Activated CD4-positive, alpha-beta memory T cell treated with anti-CD3 and anti-CD28 coated beads for 36 hours (primary cell): ENCODE measurements at regions not wholly inside any gene's neighbourhood (a gene's known extent, or its start where the extent isn't known, plus 50 kb on each side); places are given as distances from the start of the nearest gene placed in this dataset.

ENCODE experiments used
- CTCF ChIA-PET: fragments of 350-600 bp; sonication (Branson Sonifier 250); formaldehyde crosslinking; loops from one replicate; lab custom pipeline; 2021; ENCODE audit warnings: antibody characterized with exemption, inconsistent platforms; lab: Charles Lee
- POLR2A ChIA-PET: fragments of 350-600 bp; sonication (Branson Sonifier 250); formaldehyde crosslinking; loops from one replicate; lab custom pipeline; 2021; ENCODE audit warnings: antibody characterized with exemption; lab: Charles Lee
- DNase-seq: peaks from one replicate; pipeline ENCODE4 v3.0.0-alpha.2; 2020
- H3K27ac Mint-ChIP-seq: one replicate; pipeline ENCODE4 v1.8.0; 2021; ENCODE audit warnings: mixed read lengths
- H3K27me3 Mint-ChIP-seq: one replicate; pipeline ENCODE4 v1.8.0; 2021; ENCODE audit warnings: mixed read lengths
- H3K36me3 Mint-ChIP-seq: one replicate; pipeline ENCODE4 v1.8.0; 2021; ENCODE audit warnings: mixed read lengths
- H3K4me1 Mint-ChIP-seq: one replicate; pipeline ENCODE4 v1.8.0; 2021; ENCODE audit warnings: low read depth, mixed read lengths
- H3K4me3 Mint-ChIP-seq: one replicate; pipeline ENCODE4 v1.8.0; 2021; ENCODE audit warnings: mild to moderate bottlenecking, mixed read lengths
- H3K9me3 Mint-ChIP-seq: one replicate; pipeline ENCODE4 v1.8.0; 2021; ENCODE audit warnings: mixed read lengths
- intact Hi-C: fragments of 100-400 bp; cut with micrococcal nuclease; formaldehyde crosslinking; loops from one replicate; pipeline ENCODE4 v1.15.1; 2023

- POLR2A ChIA-PET = no interaction called here
- intact Hi-C loops = no loop called here
- Mint-ChIP-seq H3K27ac (no peak overlapping the region), H3K27me3 (peaks cover 10% of the 10 kb centered on the region), H3K4me1 (no peaks in the 10 kb centered on the region), H3K9me3 (no peaks in the 10 kb centered on the region), H3K36me3 (no peaks in the 10 kb centered on the region), H3K4me3 (no peak overlapping the region)
- CTCF ChIA-PET = no interaction called here
- DNase-seq = no peak
These were observed 113.4 kb upstream of the GLI2 start for GRCh38 chr2:120622159-120622869.

- no peaks in the 10 kb centered on the region for H3K4me1 Mint-ChIP-seq
- POLR2A ChIA-PET = no interaction called here
- H3K9me3 Mint-ChIP-seq = no peaks in the 10 kb centered on the region
- CTCF ChIA-PET = no interaction called here
- intact Hi-C loops = no loop called here
- no peaks in the 10 kb centered on the region for H3K36me3 Mint-ChIP-seq
- H3K4me3 Mint-ChIP-seq = no peak overlapping the region
- H3K27ac Mint-ChIP-seq = no peak overlapping the region
- no peak for DNase-seq
- H3K27me3 Mint-ChIP-seq = peaks cover 10% of the 10 kb centered on the region
These were observed 112.5 kb upstream of the GLI2 start for GRCh38 chr2:120622886-120623753.

GRCh38 chr2:120624061-120624737, 111.5 kb upstream of the GLI2 start:
- Mint-ChIP-seq H3K27me3 (peaks cover 10% of the 10 kb centered on the region), H3K27ac (no peak overlapping the region), H3K36me3 (no peaks in the 10 kb centered on the region), H3K9me3 (no peaks in the 10 kb centered on the region), H3K4me1 (no peaks in the 10 kb centered on the region), H3K4me3 (no peak overlapping the region)
- POLR2A ChIA-PET = no interaction called here
- DNase-seq = no peak
- intact Hi-C loops = no loop called here
- CTCF ChIA-PET = no interaction called here

GRCh38 chr2:120624738-120625446, 110.8 kb upstream of the GLI2 start:
- peaks cover 10% of the 10 kb centered on the region for H3K27me3 Mint-ChIP-seq
- no peak overlapping the region for H3K27ac Mint-ChIP-seq
- ChIA-PET CTCF (no interaction called here), POLR2A (no interaction called here)
- H3K9me3 Mint-ChIP-seq = no peaks in the 10 kb centered on the region
- no peak overlapping the region for H3K4me3 Mint-ChIP-seq
- no peaks in the 10 kb centered on the region for H3K36me3 Mint-ChIP-seq
- H3K4me1 Mint-ChIP-seq = no peaks in the 10 kb centered on the region
- DNase-seq = no peak
- intact Hi-C loops = no loop called here

- Mint-ChIP-seq H3K27ac (no peak overlapping the region), H3K9me3 (no peaks in the 10 kb centered on the region), H3K27me3 (peaks cover 10% of the 10 kb centered on the region)
These were observed 109.7 kb upstream of the GLI2 start for GRCh38 chr2:120625865-120626560.

GRCh38 chr2:120626566-120626965, 109.1 kb upstream of the GLI2 start:
- CTCF ChIA-PET = interaction anchor here (0.6 kb wide), 1 partner anchor 1153 kb away, joined by 3 read pairs; no protein-coding TSS in a partner anchor
- H3K4me1 Mint-ChIP-seq = no peaks in the 10 kb centered on the region
- H3K36me3 Mint-ChIP-seq = no peaks in the 10 kb centered on the region
- no peak overlapping the region for H3K27ac Mint-ChIP-seq
- H3K9me3 Mint-ChIP-seq = no peaks in the 10 kb centered on the region
- DNase-seq = no peak
- intact Hi-C loops = no loop called here
- POLR2A ChIA-PET = no interaction called here
- peaks cover 10% of the 10 kb centered on the region for H3K27me3 Mint-ChIP-seq
- H3K4me3 Mint-ChIP-seq = no peak overlapping the region

More at GRCh38 chr2:120625865-120626560, 109.7 kb upstream of the GLI2 start:
- DNase-seq = no peak
- Mint-ChIP-seq H3K4me3 (no peak overlapping the region), H3K36me3 (no peaks in the 10 kb centered on the region), H3K4me1 (no peaks in the 10 kb centered on the region)
- CTCF ChIA-PET = interaction anchor here (0.6 kb wide), 1 partner anchor 1154 kb away, joined by 3 read pairs; no protein-coding TSS in a partner anchor
- POLR2A ChIA-PET = no interaction called here
- intact Hi-C loops = no loop called here

GRCh38 chr2:120628248-120628647, 107.4 kb upstream of the GLI2 start:
- Mint-ChIP-seq H3K4me1 (no peaks in the 10 kb centered on the region), H3K9me3 (no peaks in the 10 kb centered on the region), H3K4me3 (no peak overlapping the region), H3K36me3 (no peaks in the 10 kb centered on the region), H3K27me3 (peaks cover 10% of the 10 kb centered on the region), H3K27ac (no peak overlapping the region)
- intact Hi-C loops = no loop called here
- ChIA-PET POLR2A (no interaction called here), CTCF (no interaction called here)
- DNase-seq = no peak

- CTCF ChIA-PET = no interaction called here
- Mint-ChIP-seq H3K27ac (no peak overlapping the region), H3K4me1 (no peaks in the 10 kb centered on the region), H3K36me3 (no peaks in the 10 kb centered on the region), H3K4me3 (no peak overlapping the region), H3K27me3 (peaks cover 10% of the 10 kb centered on the region), H3K9me3 (no peaks in the 10 kb centered on the region)
- intact Hi-C loops = no loop called here
- no peak for DNase-seq
- POLR2A ChIA-PET = no interaction called here
These were observed 106.3 kb upstream of the GLI2 start for GRCh38 chr2:120629241-120629895.

- Mint-ChIP-seq H3K36me3 (no peaks in the 10 kb centered on the region), H3K27me3 (peaks cover 10% of the 10 kb centered on the region), H3K4me3 (no peak overlapping the region), H3K4me1 (no peaks in the 10 kb centered on the region), H3K9me3 (no peaks in the 10 kb centered on the region), H3K27ac (no peak overlapping the region)
- DNase-seq = no peak
- intact Hi-C loops = no loop called here
- ChIA-PET CTCF (no interaction called here), POLR2A (no interaction called here)
These were observed 105.5 kb upstream of the GLI2 start for GRCh38 chr2:120630031-120630701.

- Mint-ChIP-seq H3K27ac (no peak overlapping the region), H3K27me3 (peaks cover 9% of the 10 kb centered on the region), H3K4me3 (no peak overlapping the region), H3K36me3 (no peaks in the 10 kb centered on the region), H3K9me3 (no peaks in the 10 kb centered on the region), H3K4me1 (no peaks in the 10 kb centered on the region)
- intact Hi-C loops = no loop called here
- POLR2A ChIA-PET = no interaction called here
- CTCF ChIA-PET = no interaction called here
- no peak for DNase-seq
These were observed 104.4 kb upstream of the GLI2 start for GRCh38 chr2:120631236-120631635.

- H3K4me1 Mint-ChIP-seq = no peaks in the 10 kb centered on the region
- ChIA-PET CTCF (no interaction called here), POLR2A (no interaction called here)
- intact Hi-C loops = no loop called here
- no peak overlapping the region for H3K27ac Mint-ChIP-seq
- H3K36me3 Mint-ChIP-seq = no peaks in the 10 kb centered on the region
- no peaks in the 10 kb centered on the region for H3K9me3 Mint-ChIP-seq
- H3K4me3 Mint-ChIP-seq = no peak overlapping the region
- no peak for DNase-seq
- peaks cover 6% of the 10 kb centered on the region for H3K27me3 Mint-ChIP-seq
These were observed 103.9 kb upstream of the GLI2 start for GRCh38 chr2:120631724-120632123.
